ENCODE measurements at regions not wholly inside any gene's neighbourhood (a gene's known extent, or its start where the extent isn't known, plus 50 kb on each side); places are given as distances from the start of the nearest gene placed in this dataset.

DNA sequence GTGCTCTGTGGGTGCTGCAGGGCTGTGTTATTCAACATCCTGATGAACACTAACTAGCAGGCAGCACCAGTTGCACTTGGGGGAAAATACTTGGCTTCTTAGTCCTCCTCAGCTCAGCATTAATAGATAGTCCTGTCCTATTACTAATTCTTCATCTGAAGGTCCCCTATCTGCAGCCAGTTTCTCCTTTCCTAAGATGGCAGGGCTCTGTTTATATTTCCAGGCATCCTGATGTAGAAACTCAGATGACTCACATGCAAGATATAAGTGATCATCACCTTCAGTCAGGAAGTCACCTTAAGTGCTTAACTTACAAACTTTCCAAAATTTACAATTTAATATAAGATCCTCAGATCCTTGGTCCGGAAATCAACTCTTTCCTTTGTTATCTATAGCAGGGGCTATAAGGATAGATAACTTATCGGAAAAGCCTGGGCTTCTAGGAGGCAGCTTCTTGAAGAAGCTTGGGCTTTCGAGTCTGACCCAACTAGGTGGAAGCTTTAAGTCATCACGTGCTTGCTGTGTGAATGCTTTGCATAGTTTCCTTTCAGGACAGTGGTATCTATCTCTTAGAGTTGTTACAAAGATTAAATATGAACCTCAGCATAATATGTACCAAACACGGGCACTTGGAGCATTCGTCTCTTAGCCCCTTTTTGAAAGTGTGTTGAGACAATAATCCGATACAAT is 181.0 kb upstream of the GRIP1 start:
- TF ChIP-seq CTCF (IDR thresholded peaks at IDR 0.05) (no peak), POLR2A (IDR thresholded peaks at IDR 0.05) (no peak)

Data from tibial nerve (tissue), 3 donors.